ENCODE measurements at regions not wholly inside any gene's neighbourhood (a gene's known extent, or its start where the extent isn't known, plus 50 kb on each side); places are given as distances from the start of the nearest gene placed in this dataset.
"Not testable (repeated sequence)": the region's sequence is repeated elsewhere in the genome, so short reads cannot be mapped to it uniquely, and the experiment has no call there.

DNA sequence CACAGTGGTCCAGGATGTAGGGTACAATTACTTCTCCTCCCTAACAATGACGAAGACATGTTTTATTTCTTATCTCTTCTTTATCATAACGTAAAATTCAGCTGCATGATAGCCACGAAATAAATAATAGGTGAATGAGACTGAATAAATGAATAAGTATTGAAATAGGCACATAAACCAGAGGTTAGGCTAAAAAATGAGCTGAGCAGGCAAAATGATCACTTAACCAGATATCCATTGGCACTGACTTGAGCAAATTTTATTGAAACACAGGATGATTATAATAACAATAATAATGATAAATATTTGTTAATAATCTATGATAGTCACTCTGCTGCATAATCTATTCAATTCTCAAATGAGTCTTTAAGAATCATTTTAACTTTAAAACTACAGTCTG lies 506.9 kb upstream of the ZNF804A start:
- DNase-seq: no peak
- H3K36me3 ChIP-seq (replicated peaks; ENCODE audit: control insufficient read depth, insufficient read depth, low read length): no peaks in the 10 kb centered on the region

DNA sequence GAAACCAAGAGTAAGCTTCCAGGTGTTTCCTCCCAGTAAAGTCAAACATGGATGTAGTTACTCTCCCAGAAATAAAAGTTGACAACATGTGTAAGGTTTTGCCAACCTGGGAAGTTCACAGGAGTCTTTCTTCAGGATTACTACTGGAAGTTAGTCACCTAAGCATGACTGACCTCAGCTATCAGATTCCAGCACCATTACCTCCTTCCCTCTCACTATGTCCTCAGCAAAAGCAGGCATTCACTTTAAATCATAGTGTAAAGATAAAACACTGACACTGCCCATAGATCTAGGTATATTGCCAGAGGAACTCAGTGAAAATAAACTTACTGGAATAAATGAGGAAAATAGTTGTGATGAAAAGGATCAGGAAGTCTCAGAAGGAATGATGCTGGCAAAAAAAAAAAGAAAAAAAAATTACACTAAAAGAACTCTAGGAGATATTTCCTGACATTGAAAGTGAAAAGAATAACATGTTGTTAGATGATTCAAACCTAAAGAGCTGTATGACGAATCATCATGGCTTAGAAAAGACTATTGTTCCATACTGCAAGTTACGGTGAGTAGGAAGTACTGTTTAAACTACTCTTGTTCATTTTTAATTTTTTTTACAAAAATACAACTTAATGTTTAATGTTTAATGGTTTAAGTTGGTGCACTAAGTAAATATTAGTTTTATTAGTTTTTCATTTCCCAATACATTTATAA lies 484.5 kb upstream of the ZNF804A start:
- DNase-seq: no peak
- Histone ChIP-seq H3K36me3 (replicated peaks; ENCODE audit: control insufficient read depth, insufficient read depth, low read length) (no peaks in the 10 kb centered on the region), H3K4me3 (ENCODE audit: insufficient read depth, low read depth, low read length) (no peak overlapping the region), H3K27me3 (ENCODE audit: control insufficient read depth, insufficient read depth, low read length) (no peaks in the 10 kb centered on the region)

More for the DNA sequence above, 506.9 kb upstream of the ZNF804A start:
- Histone ChIP-seq H3K4me3 (ENCODE audit: insufficient read depth, low read depth, low read length) (no peak overlapping the region), H3K27me3 (ENCODE audit: control insufficient read depth, insufficient read depth, low read length) (no peaks in the 10 kb centered on the region)

DNA sequence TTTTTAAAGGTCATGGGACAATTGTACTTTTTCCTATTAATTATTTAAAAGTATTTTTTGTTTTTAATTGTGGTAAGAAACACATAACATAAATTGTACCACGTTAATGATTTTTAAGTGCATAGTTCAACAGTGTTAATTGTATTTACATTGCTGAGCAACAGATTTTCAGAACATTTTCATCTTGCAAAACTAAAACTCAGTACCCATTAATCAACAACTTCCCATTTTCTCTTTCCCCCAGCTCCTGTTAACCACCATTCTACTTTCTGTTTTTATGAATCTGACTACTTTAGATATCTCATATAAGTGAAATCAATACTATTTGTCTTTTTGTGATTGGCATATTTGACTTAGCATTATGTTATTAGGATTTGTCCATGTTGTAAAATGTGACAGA lies 483.9 kb upstream of the ZNF804A start:
- Histone ChIP-seq H3K27me3 (ENCODE audit: control insufficient read depth, insufficient read depth, low read length) (no peaks in the 10 kb centered on the region), H3K4me3 (ENCODE audit: insufficient read depth, low read depth, low read length) (no peak overlapping the region), H3K36me3 (replicated peaks; ENCODE audit: control insufficient read depth, insufficient read depth, low read length) (no peaks in the 10 kb centered on the region)
- no peak for DNase-seq

DNA sequence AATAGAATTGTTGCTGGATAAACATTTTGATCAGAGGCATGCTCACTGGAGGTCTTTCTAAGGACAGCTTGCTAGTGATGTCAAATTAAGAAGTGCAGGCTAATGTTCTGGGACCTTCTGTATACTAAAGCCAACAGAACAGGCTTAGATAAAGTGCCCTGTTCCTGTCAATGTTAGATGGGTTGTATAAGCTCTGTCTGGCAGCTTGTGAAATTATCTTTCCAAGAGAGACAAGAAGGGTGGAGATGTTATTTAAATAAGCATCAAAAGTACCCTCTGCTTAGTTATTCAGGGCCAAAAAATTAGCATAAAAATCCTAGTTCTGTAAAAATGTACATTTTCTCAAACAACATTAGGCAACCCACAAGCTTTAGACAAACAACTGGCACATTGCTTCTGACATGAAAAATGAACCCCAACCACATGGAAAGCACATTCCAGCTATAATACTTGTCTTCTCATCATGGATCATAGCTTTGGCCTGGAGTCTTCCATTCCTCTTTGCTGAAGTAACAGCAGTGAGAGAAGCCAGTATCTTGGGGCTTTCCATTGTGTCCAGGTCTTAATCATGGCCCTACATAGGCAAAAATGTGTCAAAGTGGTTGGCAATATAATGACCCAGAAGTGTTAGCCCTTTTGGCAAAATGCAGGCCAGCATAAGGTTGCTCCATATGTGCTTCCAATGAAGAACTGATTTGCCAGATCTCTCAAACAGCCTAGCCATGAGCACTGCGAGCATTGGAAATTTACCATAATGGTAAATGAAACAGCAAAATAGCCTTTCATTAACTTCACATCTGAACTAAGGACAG lies 478.1 kb upstream of the ZNF804A start:
- no peak for DNase-seq
- no peaks in the 10 kb centered on the region for H3K36me3 ChIP-seq (replicated peaks; ENCODE audit: control insufficient read depth, insufficient read depth, low read length)
- H3K4me3 ChIP-seq (ENCODE audit: insufficient read depth, low read depth, low read length): no peak overlapping the region
- H3K27me3 ChIP-seq (ENCODE audit: control insufficient read depth, insufficient read depth, low read length): no peaks in the 10 kb centered on the region

DNA sequence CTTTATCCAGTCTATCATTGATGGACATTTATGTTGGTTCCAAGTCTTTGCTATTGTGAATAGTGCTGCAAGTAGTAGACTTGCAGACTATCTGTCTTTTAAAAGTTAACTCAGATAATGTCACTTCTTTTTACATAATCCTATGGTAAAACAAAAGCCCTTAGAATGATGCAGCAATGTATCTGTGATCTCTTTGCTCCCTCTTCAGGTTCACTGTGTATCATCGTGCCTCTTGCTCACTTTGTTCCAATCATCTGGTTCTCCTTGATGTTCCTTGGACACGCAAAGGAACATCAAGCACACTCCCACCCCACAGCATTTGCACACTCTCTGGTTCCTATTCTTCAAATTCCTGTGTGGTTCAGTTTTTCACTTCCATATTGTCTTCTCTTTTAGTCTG lies 472.5 kb upstream of the ZNF804A start:
- DNase-seq: no peak
- Histone ChIP-seq H3K36me3 (replicated peaks; ENCODE audit: control insufficient read depth, insufficient read depth, low read length) (no peaks in the 10 kb centered on the region), H3K4me3 (ENCODE audit: insufficient read depth, low read depth, low read length) (no peak overlapping the region), H3K27me3 (ENCODE audit: control insufficient read depth, insufficient read depth, low read length) (no peaks in the 10 kb centered on the region)

DNA sequence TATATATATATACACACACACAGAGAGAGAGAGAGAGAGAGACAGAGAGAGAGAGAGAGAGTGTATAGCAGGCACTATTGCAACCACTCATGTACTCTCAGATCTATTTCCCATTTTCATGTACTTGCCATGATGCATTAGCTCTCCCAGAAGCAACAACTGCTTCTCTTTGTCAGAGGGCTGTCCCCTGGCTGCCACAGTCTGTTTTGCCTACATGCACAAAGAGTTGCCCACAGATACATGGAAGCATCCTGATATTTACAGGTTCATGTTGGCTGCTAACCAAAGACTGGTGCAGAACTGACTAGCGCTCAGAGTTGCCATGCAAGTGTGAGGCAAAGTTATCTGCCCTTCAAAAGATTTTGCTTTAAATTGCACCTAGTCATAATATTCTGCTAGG lies 469.3 kb upstream of the ZNF804A start:
- H3K4me3 ChIP-seq (ENCODE audit: insufficient read depth, low read depth, low read length): no peak overlapping the region
- DNase-seq: no peak
- no peaks in the 10 kb centered on the region for H3K36me3 ChIP-seq (replicated peaks; ENCODE audit: control insufficient read depth, insufficient read depth, low read length)
- H3K27me3 ChIP-seq (ENCODE audit: control insufficient read depth, insufficient read depth, low read length): no peaks in the 10 kb centered on the region

DNA sequence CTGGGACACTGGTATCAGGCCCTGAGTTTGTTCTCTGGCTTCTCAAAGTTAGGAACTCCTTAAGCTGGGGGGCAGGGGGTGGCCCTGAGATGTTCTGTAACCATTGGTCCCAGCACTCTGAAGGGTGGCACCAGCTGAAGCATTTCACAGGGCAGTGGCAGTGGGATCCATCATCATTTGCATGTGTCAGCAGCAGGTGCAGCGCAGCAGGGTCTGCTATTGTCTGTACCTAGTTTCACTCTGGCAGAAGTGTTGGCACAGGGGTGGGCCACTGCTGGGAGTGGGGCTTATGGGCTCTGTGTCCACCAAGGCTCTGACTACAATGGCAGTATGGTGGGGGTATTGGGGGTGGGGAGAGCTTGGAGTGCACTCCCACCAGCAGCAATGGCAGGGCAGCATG lies 460.4 kb upstream of the ZNF804A start:
- DNase-seq: no peak
- Histone ChIP-seq H3K4me3 (ENCODE audit: insufficient read depth, low read depth, low read length) (no peak overlapping the region), H3K36me3 (replicated peaks; ENCODE audit: control insufficient read depth, insufficient read depth, low read length) (no peaks in the 10 kb centered on the region), H3K27me3 (ENCODE audit: control insufficient read depth, insufficient read depth, low read length) (no peaks in the 10 kb centered on the region)

DNA sequence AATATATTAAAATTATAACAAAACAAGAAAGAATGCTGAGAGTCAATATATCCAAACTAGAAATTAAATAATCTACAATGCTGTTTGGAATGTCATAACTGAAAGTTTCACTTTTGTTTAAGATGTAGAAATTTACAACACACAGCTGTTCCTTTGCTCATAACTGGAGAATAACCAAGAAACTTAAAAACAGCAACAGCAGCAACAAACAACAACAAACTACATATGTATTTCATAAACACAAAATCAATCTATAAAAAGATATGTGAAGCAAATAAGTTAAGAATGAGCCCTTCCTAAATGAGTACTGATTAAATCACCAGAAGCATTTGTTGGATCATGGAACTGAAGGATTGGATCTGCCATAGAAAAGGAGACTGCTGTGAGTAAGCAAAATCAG lies 456.5 kb upstream of the ZNF804A start:
- no peak for DNase-seq
- Histone ChIP-seq H3K4me3 (ENCODE audit: insufficient read depth, low read depth, low read length) (no peak overlapping the region), H3K27me3 (ENCODE audit: control insufficient read depth, insufficient read depth, low read length) (no peaks in the 10 kb centered on the region), H3K36me3 (replicated peaks; ENCODE audit: control insufficient read depth, insufficient read depth, low read length) (no peaks in the 10 kb centered on the region)

DNA sequence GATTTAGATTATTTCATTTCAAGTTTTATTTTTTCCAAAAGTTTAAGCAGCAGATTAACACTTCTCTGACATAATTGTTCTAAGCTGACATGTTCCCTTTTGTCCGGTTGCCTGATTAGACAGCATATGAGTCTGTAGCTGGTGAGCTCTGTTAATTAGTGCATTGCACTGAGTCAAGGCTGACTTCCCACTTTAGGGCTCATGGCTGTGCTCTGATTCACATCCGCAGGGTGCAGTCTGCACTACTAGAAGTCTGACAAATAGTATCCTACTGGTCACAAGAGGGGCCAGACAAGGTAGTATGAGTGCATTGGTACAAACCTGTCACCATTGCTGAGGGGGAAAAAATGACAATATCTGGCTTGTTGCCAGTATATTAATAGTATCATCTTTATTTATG lies 443.9 kb upstream of the ZNF804A start:
- DNase-seq: no peak
- no peak overlapping the region for H3K4me3 ChIP-seq (ENCODE audit: insufficient read depth, low read depth, low read length)
- no peaks in the 10 kb centered on the region for H3K36me3 ChIP-seq (replicated peaks; ENCODE audit: control insufficient read depth, insufficient read depth, low read length)
- H3K27me3 ChIP-seq (ENCODE audit: control insufficient read depth, insufficient read depth, low read length): no peaks in the 10 kb centered on the region

DNA sequence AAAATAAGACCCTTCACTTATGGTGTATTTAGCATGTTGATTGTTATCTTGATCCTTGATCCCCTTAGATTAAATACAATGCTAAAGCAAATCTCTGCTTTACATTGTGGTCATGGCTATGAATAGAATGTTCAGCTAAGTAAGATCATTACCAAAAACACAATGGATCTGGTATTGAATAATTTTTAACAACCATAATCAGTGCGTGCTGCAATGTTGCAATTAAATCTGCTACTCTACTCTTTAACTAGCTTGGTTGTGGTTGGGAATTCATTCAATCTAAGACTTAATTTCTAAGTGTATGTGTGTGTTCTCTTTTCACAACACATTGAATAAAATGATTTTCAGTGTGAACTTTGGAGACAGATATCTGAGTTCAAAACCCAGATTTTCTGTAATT lies 442.5 kb upstream of the ZNF804A start:
- no peak overlapping the region for H3K4me3 ChIP-seq (ENCODE audit: insufficient read depth, low read depth, low read length)
- DNase-seq: no peak
- H3K27me3 ChIP-seq (ENCODE audit: control insufficient read depth, insufficient read depth, low read length): no peaks in the 10 kb centered on the region
- no peaks in the 10 kb centered on the region for H3K36me3 ChIP-seq (replicated peaks; ENCODE audit: control insufficient read depth, insufficient read depth, low read length)

DNA sequence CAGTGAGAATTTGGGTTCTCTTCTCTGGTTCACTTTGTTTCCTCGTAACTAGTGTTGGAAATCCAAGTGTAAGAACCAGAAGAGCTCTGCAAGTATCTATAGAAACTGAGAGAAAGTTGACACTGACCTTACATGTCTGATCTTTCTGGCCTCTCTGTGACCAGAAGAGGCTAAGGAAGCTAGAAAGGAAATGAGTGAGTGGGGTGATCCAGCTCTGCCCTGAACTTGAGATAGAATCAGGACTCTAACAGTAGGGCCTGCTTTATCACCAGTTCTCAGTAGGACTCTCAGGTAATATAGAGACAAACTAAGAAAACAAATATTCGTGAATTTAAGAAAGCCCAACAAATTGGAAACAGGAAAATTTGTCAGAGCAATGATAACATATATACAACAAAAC lies 441.2 kb upstream of the ZNF804A start:
- Histone ChIP-seq H3K36me3 (replicated peaks; ENCODE audit: control insufficient read depth, insufficient read depth, low read length) (no peaks in the 10 kb centered on the region), H3K27me3 (ENCODE audit: control insufficient read depth, insufficient read depth, low read length) (no peaks in the 10 kb centered on the region), H3K4me3 (ENCODE audit: insufficient read depth, low read depth, low read length) (no peak overlapping the region)
- no peak for DNase-seq

DNA sequence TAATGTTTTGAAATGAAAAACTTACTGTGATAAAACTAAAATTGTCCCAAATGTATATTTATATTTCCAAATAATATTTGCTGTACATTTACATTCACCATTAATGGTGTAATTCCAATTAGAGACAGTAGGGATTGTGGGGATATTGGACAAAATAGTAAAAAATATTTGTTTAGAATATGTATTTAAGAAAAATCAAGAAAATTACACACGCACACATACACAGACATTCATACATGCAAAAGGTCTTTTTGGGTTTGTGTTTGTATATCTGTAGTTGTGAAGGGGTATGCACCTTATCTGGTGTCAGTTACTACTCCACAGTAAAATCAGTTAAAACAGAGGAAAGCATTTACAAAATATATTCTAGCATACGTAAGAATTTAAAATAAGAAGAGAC lies 435.9 kb upstream of the ZNF804A start:
- H3K27me3 ChIP-seq (ENCODE audit: control insufficient read depth, insufficient read depth, low read length): no peaks in the 10 kb centered on the region
- no peak for DNase-seq
- H3K4me3 ChIP-seq (ENCODE audit: insufficient read depth, low read depth, low read length): no peak overlapping the region
- no peaks in the 10 kb centered on the region for H3K36me3 ChIP-seq (replicated peaks; ENCODE audit: control insufficient read depth, insufficient read depth, low read length)

DNA sequence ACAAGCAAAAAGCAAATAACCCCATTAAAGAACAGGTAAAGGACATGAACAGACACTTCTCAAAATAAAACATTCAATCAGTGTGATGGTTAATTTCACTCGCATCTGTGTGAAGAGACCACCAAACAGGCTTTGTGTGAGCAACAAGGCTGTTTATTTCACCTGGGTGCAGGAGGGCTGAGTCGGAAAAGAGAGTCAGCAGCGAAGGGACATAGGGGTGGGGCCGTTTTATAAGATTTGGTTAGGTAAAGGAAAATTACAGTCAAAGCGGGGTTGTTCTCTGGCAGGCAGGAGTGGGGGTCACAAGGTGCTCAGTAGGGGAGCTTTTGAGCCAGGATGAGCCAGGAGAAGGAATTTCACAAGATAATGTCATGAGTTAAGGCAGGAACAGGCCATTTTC lies 429.5 kb upstream of the ZNF804A start:
- not testable (repeated sequence) for H3K4me3 ChIP-seq (ENCODE audit: insufficient read depth, low read depth, low read length); H3K36me3 ChIP-seq (replicated peaks; ENCODE audit: control insufficient read depth, insufficient read depth, low read length); H3K27me3 ChIP-seq (ENCODE audit: control insufficient read depth, insufficient read depth, low read length)

DNA sequence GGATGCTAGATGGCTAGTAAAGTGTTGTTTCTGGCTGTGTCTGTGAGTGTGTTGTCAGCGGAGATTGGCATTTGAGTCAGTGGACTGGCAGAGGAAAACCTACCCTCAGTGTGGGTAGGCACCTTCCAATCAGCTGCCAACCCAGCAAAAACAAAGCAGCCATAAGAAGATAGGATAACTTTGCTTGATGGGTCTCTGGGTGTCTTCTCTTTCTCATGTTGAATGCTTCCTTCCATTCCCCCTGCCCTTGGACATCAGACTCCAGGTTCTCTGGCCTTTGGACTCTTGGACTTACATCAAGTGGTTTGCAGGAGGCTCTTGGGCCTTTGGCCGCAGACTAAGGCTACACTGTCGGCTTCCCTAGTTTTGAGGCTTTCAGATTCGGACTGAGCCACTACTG lies 429.0 kb upstream of the ZNF804A start:
- no peaks in the 10 kb centered on the region for H3K36me3 ChIP-seq (replicated peaks; ENCODE audit: control insufficient read depth, insufficient read depth, low read length)
- H3K4me3 ChIP-seq (ENCODE audit: insufficient read depth, low read depth, low read length): no peak overlapping the region
- H3K27me3 ChIP-seq (ENCODE audit: control insufficient read depth, insufficient read depth, low read length): no peaks in the 10 kb centered on the region
- DNase-seq: no peak

More for the DNA sequence above, 429.5 kb upstream of the ZNF804A start:
- not testable (repeated sequence) for DNase-seq

DNA sequence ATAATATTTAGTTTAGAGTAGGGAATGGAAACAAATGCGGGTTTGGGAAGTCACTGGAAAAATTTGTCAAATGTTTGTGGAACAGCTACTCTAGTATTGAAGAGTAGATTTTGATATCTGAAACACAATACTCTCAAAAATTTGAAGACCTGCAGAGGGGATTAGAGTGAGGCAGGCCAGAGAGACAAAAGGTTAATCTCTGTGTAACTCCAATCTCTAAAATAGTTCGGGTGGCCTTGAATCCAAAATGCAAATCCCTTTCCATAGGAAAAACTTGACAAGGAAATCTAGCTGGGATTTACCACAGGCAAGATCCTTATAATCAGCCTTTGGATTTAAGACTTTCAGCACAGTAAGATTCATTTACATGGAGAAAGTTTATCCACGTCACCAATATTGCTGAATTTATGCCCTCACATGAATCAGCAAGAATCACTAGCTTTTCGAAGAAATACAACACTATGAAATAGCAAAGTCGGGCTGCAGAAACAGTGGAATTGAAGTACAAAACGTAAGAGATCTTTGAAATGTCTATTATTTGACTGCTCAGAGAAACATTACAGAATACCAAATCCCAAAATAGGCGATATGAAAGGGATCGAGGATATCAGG lies 423.7 kb upstream of the ZNF804A start:
- no peaks in the 10 kb centered on the region for H3K36me3 ChIP-seq (replicated peaks; ENCODE audit: control insufficient read depth, insufficient read depth, low read length)
- DNase-seq: no peak
- H3K4me3 ChIP-seq (ENCODE audit: insufficient read depth, low read depth, low read length): no peak overlapping the region
- no peaks in the 10 kb centered on the region for H3K27me3 ChIP-seq (ENCODE audit: control insufficient read depth, insufficient read depth, low read length)
